ENCODE measurements at regions not wholly inside any gene's neighbourhood (a gene's known extent, or its start where the extent isn't known, plus 50 kb on each side); places are given as distances from the start of the nearest gene placed in this dataset.
"Not testable (repeated sequence)": the region's sequence is repeated elsewhere in the genome, so short reads cannot be mapped to it uniquely, and the experiment has no call there.

- TF ChIP-seq CTCF, POLR2A (IDR thresholded peaks at IDR 0.05): not testable (repeated sequence)
Observed at GRCh38 chr9:63708285-63708684, 1576.7 kb downstream of the FOXD4L5 start.
